ENCODE measurements at regions not wholly inside any gene's neighbourhood (a gene's known extent, or its start where the extent isn't known, plus 50 kb on each side); places are given as distances from the start of the nearest gene placed in this dataset.

- Histone ChIP-seq H3K27me3 (ENCODE audit: control insufficient read depth, insufficient read depth, low read length) (no peaks in the 10 kb centered on the region), H3K4me3 (ENCODE audit: low read length) (no peak overlapping the region), H3K9me3 (ENCODE audit: control insufficient read depth, low read depth, low read length) (no peaks in the 10 kb centered on the region), H3K36me3 (ENCODE audit: control insufficient read depth, low read depth, low read length) (no peaks in the 10 kb centered on the region), H3K27ac (ENCODE audit: low read length) (no peak overlapping the region), H3K9ac (ENCODE audit: low read length) (no peak overlapping the region), H3K4me1 (ENCODE audit: control insufficient read depth, low read depth, low read length) (peaks cover 9% of the 10 kb centered on the region)
Observed at GRCh38 chr4:12881945-12882584, 602.1 kb downstream of the RAB28 start.

DNA sequence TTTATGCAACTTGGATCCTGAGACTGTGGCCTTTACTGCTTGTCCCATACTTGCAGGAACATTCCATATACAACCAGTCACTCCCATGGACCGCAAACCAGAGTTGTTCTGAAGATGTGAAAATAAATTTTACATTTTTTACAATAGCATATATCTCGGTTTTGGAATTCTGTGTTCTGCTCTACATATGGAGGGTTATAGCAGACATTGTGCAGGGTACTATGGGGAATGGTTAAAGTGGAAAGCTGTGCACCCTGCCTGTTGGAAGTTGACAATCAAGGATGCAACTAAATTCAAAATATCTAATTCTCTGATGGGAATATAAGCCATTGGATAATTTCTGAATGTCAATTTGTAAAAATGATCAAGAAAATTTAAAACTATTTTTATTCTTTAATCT, 603.3 kb downstream of the RAB28 start:
- no peaks in the 10 kb centered on the region for H3K9me3 ChIP-seq (ENCODE audit: control insufficient read depth, low read depth, low read length)
- peaks cover 9% of the 10 kb centered on the region for H3K4me1 ChIP-seq (ENCODE audit: control insufficient read depth, low read depth, low read length)
- no peak overlapping the region for H3K4me3 ChIP-seq (ENCODE audit: low read length)
- no peaks in the 10 kb centered on the region for H3K27me3 ChIP-seq (ENCODE audit: control insufficient read depth, insufficient read depth, low read length)
- H3K27ac ChIP-seq (ENCODE audit: low read length), result no peak overlapping the region
- no peak overlapping the region for H3K9ac ChIP-seq (ENCODE audit: low read length)
- H3K36me3 ChIP-seq (ENCODE audit: control insufficient read depth, low read depth, low read length), result no peaks in the 10 kb centered on the region

GRCh38 chr4:12879496-12879895, 604.6 kb downstream of the RAB28 start:
- no peaks in the 10 kb centered on the region for H3K27me3 ChIP-seq (ENCODE audit: control insufficient read depth, insufficient read depth, low read length)
- no peaks in the 10 kb centered on the region for H3K9me3 ChIP-seq (ENCODE audit: control insufficient read depth, low read depth, low read length)
- no peaks in the 10 kb centered on the region for H3K36me3 ChIP-seq (ENCODE audit: control insufficient read depth, low read depth, low read length)
- no peak overlapping the region for H3K4me3 ChIP-seq (ENCODE audit: low read length)
- no peak overlapping the region for H3K27ac ChIP-seq (ENCODE audit: low read length)
- peaks cover 3% of the 10 kb centered on the region for H3K4me1 ChIP-seq (ENCODE audit: control insufficient read depth, low read depth, low read length)
- no peak overlapping the region for H3K9ac ChIP-seq (ENCODE audit: low read length)

GRCh38 chr4:12875640-12876243, 608.4 kb downstream of the RAB28 start:
- H3K4me1 ChIP-seq (ENCODE audit: control insufficient read depth, low read depth, low read length), result no peaks in the 10 kb centered on the region
- H3K27ac ChIP-seq (ENCODE audit: low read length), result no peak overlapping the region
- H3K9ac ChIP-seq (ENCODE audit: low read length), result no peak overlapping the region
- no peaks in the 10 kb centered on the region for H3K27me3 ChIP-seq (ENCODE audit: control insufficient read depth, insufficient read depth, low read length)
- H3K36me3 ChIP-seq (ENCODE audit: control insufficient read depth, low read depth, low read length), result no peaks in the 10 kb centered on the region
- no peak overlapping the region for H3K4me3 ChIP-seq (ENCODE audit: low read length)
- no peaks in the 10 kb centered on the region for H3K9me3 ChIP-seq (ENCODE audit: control insufficient read depth, low read depth, low read length)

DNA sequence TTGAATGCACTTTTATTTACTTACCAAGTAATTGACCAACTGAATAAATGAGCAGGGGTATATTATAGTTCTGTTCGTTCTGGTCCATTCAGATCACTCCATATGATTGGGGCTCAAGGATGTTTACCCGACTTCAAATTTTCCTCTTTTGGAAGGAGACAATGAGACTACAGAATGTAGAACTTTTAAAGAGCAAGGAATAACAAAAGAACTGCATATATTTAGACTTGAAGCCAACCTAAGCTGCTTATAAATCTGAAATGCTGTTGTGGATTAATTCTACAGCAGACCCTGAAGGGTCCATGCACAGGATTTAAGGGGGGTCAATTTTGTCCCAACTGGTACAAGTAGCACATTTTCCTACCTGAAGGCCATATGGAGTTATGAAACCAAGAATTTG, 610.8 kb downstream of the RAB28 start:
- Histone ChIP-seq H3K9ac (ENCODE audit: low read length) (no peak overlapping the region), H3K9me3 (ENCODE audit: control insufficient read depth, low read depth, low read length) (no peaks in the 10 kb centered on the region), H3K27me3 (ENCODE audit: control insufficient read depth, insufficient read depth, low read length) (no peaks in the 10 kb centered on the region), H3K4me1 (ENCODE audit: control insufficient read depth, low read depth, low read length) (no peaks in the 10 kb centered on the region), H3K36me3 (ENCODE audit: control insufficient read depth, low read depth, low read length) (no peaks in the 10 kb centered on the region), H3K4me3 (ENCODE audit: low read length) (no peak overlapping the region), H3K27ac (ENCODE audit: low read length) (no peak overlapping the region)

GRCh38 chr4:12861422-12861821, 622.7 kb downstream of the RAB28 start:
- Histone ChIP-seq H3K9ac (ENCODE audit: low read length) (no peak overlapping the region), H3K9me3 (ENCODE audit: control insufficient read depth, low read depth, low read length) (no peaks in the 10 kb centered on the region), H3K4me3 (ENCODE audit: low read length) (no peak overlapping the region), H3K27ac (ENCODE audit: low read length) (no peak overlapping the region), H3K27me3 (ENCODE audit: control insufficient read depth, insufficient read depth, low read length) (no peaks in the 10 kb centered on the region), H3K4me1 (ENCODE audit: control insufficient read depth, low read depth, low read length) (no peaks in the 10 kb centered on the region), H3K36me3 (ENCODE audit: control insufficient read depth, low read depth, low read length) (no peaks in the 10 kb centered on the region)

- Histone ChIP-seq H3K27ac (ENCODE audit: low read length) (no peak overlapping the region), H3K9ac (ENCODE audit: low read length) (peak overlapping the region; percentile 13), H3K4me3 (ENCODE audit: low read length) (no peak overlapping the region), H3K27me3 (ENCODE audit: control insufficient read depth, insufficient read depth, low read length) (no peaks in the 10 kb centered on the region), H3K4me1 (ENCODE audit: control insufficient read depth, low read depth, low read length) (peaks cover 7% of the 10 kb centered on the region), H3K36me3 (ENCODE audit: control insufficient read depth, low read depth, low read length) (no peaks in the 10 kb centered on the region), H3K9me3 (ENCODE audit: control insufficient read depth, low read depth, low read length) (no peaks in the 10 kb centered on the region)
Observed at GRCh38 chr4:12852338-12853307, 631.5 kb downstream of the RAB28 start.

DNA sequence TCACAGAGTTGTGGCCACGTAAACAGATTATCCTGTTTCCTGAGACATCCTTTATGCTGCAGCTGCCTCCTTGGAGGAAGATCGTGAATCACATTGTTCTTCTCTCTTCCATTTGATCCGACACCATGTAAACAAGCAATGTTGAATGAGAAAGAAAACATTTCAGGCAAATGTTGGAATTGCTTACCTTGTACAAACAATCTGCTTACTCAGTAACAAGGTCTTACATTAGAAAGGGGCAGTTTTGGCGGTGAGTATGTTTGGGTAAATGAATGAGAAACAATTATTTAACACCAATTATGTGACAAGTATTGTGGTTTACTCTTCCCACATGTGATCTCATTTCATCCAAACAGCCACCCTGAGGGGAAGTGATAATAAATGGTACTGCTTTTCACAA, 637.8 kb downstream of the RAB28 start:
- Histone ChIP-seq H3K9me3 (ENCODE audit: control insufficient read depth, low read depth, low read length) (no peaks in the 10 kb centered on the region), H3K27me3 (ENCODE audit: control insufficient read depth, insufficient read depth, low read length) (no peaks in the 10 kb centered on the region), H3K9ac (ENCODE audit: low read length) (no peak overlapping the region), H3K4me3 (ENCODE audit: low read length) (no peak overlapping the region), H3K4me1 (ENCODE audit: control insufficient read depth, low read depth, low read length) (peaks cover 6% of the 10 kb centered on the region), H3K27ac (ENCODE audit: low read length) (no peak overlapping the region), H3K36me3 (ENCODE audit: control insufficient read depth, low read depth, low read length) (no peaks in the 10 kb centered on the region)

- no peaks in the 10 kb centered on the region for H3K27me3 ChIP-seq (ENCODE audit: control insufficient read depth, insufficient read depth, low read length)
- H3K27ac ChIP-seq (ENCODE audit: low read length), result no peak overlapping the region
- no peak overlapping the region for H3K4me3 ChIP-seq (ENCODE audit: low read length)
- H3K9ac ChIP-seq (ENCODE audit: low read length), result no peak overlapping the region
- no peaks in the 10 kb centered on the region for H3K9me3 ChIP-seq (ENCODE audit: control insufficient read depth, low read depth, low read length)
- no peaks in the 10 kb centered on the region for H3K36me3 ChIP-seq (ENCODE audit: control insufficient read depth, low read depth, low read length)
- H3K4me1 ChIP-seq (ENCODE audit: control insufficient read depth, low read depth, low read length), result peaks cover 6% of the 10 kb centered on the region
Observed at GRCh38 chr4:12844141-12844540, 640.0 kb downstream of the RAB28 start.

DNA sequence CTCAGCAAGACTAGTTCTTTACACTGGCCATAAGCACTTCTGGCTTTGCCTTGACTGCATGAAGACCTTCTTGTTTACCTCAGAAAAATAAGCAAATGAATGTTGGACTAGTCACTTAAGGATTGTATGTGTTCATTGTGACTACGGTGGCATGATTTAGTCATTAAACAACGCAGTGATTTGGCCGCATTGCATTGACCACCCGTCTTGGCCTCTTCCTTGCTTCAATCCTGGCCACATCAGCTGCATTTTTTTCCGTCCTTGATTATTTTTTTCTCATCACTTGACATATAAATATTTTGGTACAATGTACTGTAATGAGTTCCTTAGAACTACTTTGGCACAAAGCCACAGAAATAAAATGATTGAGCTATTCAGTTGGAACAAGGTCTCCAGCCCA, 656.2 kb downstream of the RAB28 start:
- no peaks in the 10 kb centered on the region for H3K4me1 ChIP-seq (ENCODE audit: control insufficient read depth, low read depth, low read length)
- no peaks in the 10 kb centered on the region for H3K9me3 ChIP-seq (ENCODE audit: control insufficient read depth, low read depth, low read length)
- H3K27ac ChIP-seq (ENCODE audit: low read length), result no peak overlapping the region
- H3K9ac ChIP-seq (ENCODE audit: low read length), result no peak overlapping the region
- H3K4me3 ChIP-seq (ENCODE audit: low read length), result no peak overlapping the region
- no peaks in the 10 kb centered on the region for H3K27me3 ChIP-seq (ENCODE audit: control insufficient read depth, insufficient read depth, low read length)
- no peaks in the 10 kb centered on the region for H3K36me3 ChIP-seq (ENCODE audit: control insufficient read depth, low read depth, low read length)

- H3K9me3 ChIP-seq (ENCODE audit: control insufficient read depth, low read depth, low read length), result no peaks in the 10 kb centered on the region
- no peaks in the 10 kb centered on the region for H3K36me3 ChIP-seq (ENCODE audit: control insufficient read depth, low read depth, low read length)
- no peaks in the 10 kb centered on the region for H3K4me1 ChIP-seq (ENCODE audit: control insufficient read depth, low read depth, low read length)
- H3K27ac ChIP-seq (ENCODE audit: low read length), result no peak overlapping the region
- H3K9ac ChIP-seq (ENCODE audit: low read length), result no peak overlapping the region
- H3K27me3 ChIP-seq (ENCODE audit: control insufficient read depth, insufficient read depth, low read length), result no peaks in the 10 kb centered on the region
- no peak overlapping the region for H3K4me3 ChIP-seq (ENCODE audit: low read length)
Observed at GRCh38 chr4:12791536-12791935, 692.6 kb downstream of the RAB28 start.

Measured in iPS-18a (cell line).